Vagina (tissue), 2 donors: ENCODE measurements at regions not wholly inside any gene's neighbourhood (a gene's known extent, or its start where the extent isn't known, plus 50 kb on each side); places are given as distances from the start of the nearest gene placed in this dataset.
"Not testable (repeated sequence)": the region's sequence is repeated elsewhere in the genome, so short reads cannot be mapped to it uniquely, and the experiment has no call there.

Experiments
- CTCF ChIP-seq, 3 experiments: fragments of 450-650 bp in 2 of 3; fragments of 200-600 bp in 1 of 3; sonication (generic) in 1 of 3; IDR thresholded peaks; one replicate each; pipeline ENCODE4 v1.5.1; 2017 to 2019; ENCODE audit warnings: antibody characterized with exemption in 3 of 3, mild to moderate bottlenecking in 2 of 3, moderate library complexity in 2 of 3
- POLR2AphosphoS5 ChIP-seq, 2 donors: sonication (generic); formaldehyde crosslinking; IDR thresholded peaks; one replicate each; pipeline ENCODE4 v1.9.0; 2017; ENCODE audit warnings: antibody characterized with exemption in 2 of 2, mild to moderate bottlenecking in 2 of 2, low read depth in 1 of 2; ENCODE audit not compliant: insufficient read depth in 1 of 2

- TF ChIP-seq POLR2AphosphoS5 (IDR thresholded peaks at IDR 0.05; ENCODE audit: insufficient read depth in 1 of 2, low read depth in 1 of 2); CTCF (IDR thresholded peaks at IDR 0.05): not testable (repeated sequence)
Observed at GRCh38 chr2:107146645-107147044, 260.7 kb upstream of the ST6GAL2 start.
